ENCODE measurements at regions not wholly inside any gene's neighbourhood (a gene's known extent, or its start where the extent isn't known, plus 50 kb on each side); places are given as distances from the start of the nearest gene placed in this dataset.

- no peaks in the 10 kb centered on the region for H3K9me3 ChIP-seq (ENCODE audit: low read length)
- no peak overlapping the region for H3K4me2 ChIP-seq (ENCODE audit: low read length)
- no peak overlapping the region for H3K4me3 ChIP-seq (ENCODE audit: low read length)
- no peaks in the 10 kb centered on the region for H4K20me1 ChIP-seq (ENCODE audit: insufficient read depth)
- H3K79me2 ChIP-seq (replicated peaks; ENCODE audit: insufficient read depth, low read length), result no peaks in the 10 kb centered on the region
- no peaks in the 10 kb centered on the region for H3K36me3 ChIP-seq (ENCODE audit: insufficient read depth, low read length)
- no peak overlapping the region for H3K27ac ChIP-seq (ENCODE audit: low read length)
- no peaks in the 10 kb centered on the region for H3F3A ChIP-seq (ENCODE audit: insufficient read depth, low read length, poor library complexity, severe bottlenecking)
- TF ChIP-seq SMC3 (conservative IDR thresholded peaks at IDR 0.05; ENCODE audit: poor library complexity), result no peak
- TF ChIP-seq MXI1 (conservative IDR thresholded peaks at IDR 0.05; ENCODE audit: poor library complexity, severe bottlenecking), result no peak
- TF ChIP-seq RAD21 (conservative IDR thresholded peaks at IDR 0.05), result no peak
- TF ChIP-seq, protein P1, sequence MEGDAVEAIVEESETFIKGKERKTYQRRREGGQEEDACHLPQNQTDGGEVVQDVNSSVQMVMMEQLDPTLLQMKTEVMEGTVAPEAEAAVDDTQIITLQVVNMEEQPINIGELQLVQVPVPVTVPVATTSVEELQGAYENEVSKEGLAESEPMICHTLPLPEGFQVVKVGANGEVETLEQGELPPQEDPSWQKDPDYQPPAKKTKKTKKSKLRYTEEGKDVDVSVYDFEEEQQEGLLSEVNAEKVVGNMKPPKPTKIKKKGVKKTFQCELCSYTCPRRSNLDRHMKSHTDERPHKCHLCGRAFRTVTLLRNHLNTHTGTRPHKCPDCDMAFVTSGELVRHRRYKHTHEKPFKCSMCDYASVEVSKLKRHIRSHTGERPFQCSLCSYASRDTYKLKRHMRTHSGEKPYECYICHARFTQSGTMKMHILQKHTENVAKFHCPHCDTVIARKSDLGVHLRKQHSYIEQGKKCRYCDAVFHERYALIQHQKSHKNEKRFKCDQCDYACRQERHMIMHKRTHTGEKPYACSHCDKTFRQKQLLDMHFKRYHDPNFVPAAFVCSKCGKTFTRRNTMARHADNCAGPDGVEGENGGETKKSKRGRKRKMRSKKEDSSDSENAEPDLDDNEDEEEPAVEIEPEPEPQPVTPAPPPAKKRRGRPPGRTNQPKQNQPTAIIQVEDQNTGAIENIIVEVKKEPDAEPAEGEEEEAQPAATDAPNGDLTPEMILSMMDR (IDR thresholded peaks at IDR 0.05; ENCODE audit: poor library complexity, severe bottlenecking), result no peak
- no peak for TF ChIP-seq POLR2AphosphoS5 (IDR thresholded peaks at IDR 0.05)
- no peak for TF ChIP-seq EP300 (conservative IDR thresholded peaks at IDR 0.05; ENCODE audit: poor library complexity, severe bottlenecking)
- no peak for TF ChIP-seq TAF1 (IDR thresholded peaks at IDR 0.05; ENCODE audit: low read depth)
- TF ChIP-seq, protein P2, sequence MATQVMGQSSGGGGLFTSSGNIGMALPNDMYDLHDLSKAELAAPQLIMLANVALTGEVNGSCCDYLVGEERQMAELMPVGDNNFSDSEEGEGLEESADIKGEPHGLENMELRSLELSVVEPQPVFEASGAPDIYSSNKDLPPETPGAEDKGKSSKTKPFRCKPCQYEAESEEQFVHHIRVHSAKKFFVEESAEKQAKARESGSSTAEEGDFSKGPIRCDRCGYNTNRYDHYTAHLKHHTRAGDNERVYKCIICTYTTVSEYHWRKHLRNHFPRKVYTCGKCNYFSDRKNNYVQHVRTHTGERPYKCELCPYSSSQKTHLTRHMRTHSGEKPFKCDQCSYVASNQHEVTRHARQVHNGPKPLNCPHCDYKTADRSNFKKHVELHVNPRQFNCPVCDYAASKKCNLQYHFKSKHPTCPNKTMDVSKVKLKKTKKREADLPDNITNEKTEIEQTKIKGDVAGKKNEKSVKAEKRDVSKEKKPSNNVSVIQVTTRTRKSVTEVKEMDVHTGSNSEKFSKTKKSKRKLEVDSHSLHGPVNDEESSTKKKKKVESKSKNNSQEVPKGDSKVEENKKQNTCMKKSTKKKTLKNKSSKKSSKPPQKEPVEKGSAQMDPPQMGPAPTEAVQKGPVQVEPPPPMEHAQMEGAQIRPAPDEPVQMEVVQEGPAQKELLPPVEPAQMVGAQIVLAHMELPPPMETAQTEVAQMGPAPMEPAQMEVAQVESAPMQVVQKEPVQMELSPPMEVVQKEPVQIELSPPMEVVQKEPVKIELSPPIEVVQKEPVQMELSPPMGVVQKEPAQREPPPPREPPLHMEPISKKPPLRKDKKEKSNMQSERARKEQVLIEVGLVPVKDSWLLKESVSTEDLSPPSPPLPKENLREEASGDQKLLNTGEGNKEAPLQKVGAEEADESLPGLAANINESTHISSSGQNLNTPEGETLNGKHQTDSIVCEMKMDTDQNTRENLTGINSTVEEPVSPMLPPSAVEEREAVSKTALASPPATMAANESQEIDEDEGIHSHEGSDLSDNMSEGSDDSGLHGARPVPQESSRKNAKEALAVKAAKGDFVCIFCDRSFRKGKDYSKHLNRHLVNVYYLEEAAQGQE (IDR thresholded peaks at IDR 0.05; ENCODE audit: borderline replicate concordance), result no peak
- TF ChIP-seq EZH2 (IDR thresholded peaks at IDR 0.05; ENCODE audit: borderline replicate concordance, insufficient read depth, low read length, poor library complexity, severe bottlenecking), result no peak
- no peaks in the 10 kb centered on the region for H3K9me2 ChIP-seq (ENCODE audit: insufficient read depth, low read length)
- H2AFZ ChIP-seq (ENCODE audit: low read depth, low read length), result no peak overlapping the region
- no peaks in the 10 kb centered on the region for H3K27me3 ChIP-seq (ENCODE audit: insufficient read depth, low read depth, low read length)
- H3K9ac ChIP-seq (ENCODE audit: low read length), result no peak overlapping the region
These were observed 1121.4 kb upstream of the ALCAM start for GRCh38 chr3:104245261-104245660.

DNA sequence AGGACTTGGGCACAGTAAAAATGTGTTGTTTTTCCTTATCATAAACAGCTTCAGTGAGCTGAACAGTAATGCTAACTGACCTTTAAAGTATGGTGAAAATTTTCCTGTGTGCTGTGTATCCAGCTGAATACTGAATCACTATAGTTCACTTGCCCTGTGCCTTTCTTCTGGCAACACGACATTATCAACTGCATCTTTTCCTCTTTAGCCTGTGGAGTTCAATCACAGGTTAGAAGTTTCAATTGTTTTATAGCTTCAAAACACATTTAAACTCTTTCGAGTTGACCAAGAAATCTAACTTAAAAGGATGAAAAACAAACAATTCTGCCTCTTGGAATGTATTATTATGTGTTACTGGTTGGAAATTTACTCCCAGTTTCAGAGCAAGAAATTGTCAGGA is 1120.7 kb upstream of the ALCAM start:
- Histone ChIP-seq H3F3A (ENCODE audit: insufficient read depth, low read length, poor library complexity, severe bottlenecking) (no peaks in the 10 kb centered on the region), H3K36me3 (ENCODE audit: insufficient read depth, low read length) (no peaks in the 10 kb centered on the region), H4K20me1 (ENCODE audit: insufficient read depth) (no peaks in the 10 kb centered on the region), H3K79me2 (replicated peaks; ENCODE audit: insufficient read depth, low read length) (no peaks in the 10 kb centered on the region), H3K4me3 (ENCODE audit: low read length) (no peak overlapping the region), H3K9me3 (ENCODE audit: low read length) (no peaks in the 10 kb centered on the region), H3K27me3 (ENCODE audit: insufficient read depth, low read depth, low read length) (no peaks in the 10 kb centered on the region), H3K27ac (ENCODE audit: low read length) (no peak overlapping the region), H2AFZ (ENCODE audit: low read depth, low read length) (no peak overlapping the region), H3K9ac (ENCODE audit: low read length) (no peak overlapping the region), H3K4me2 (ENCODE audit: low read length) (no peak overlapping the region), H3K9me2 (ENCODE audit: insufficient read depth, low read length) (no peaks in the 10 kb centered on the region)
- TF ChIP-seq RAD21 (conservative IDR thresholded peaks at IDR 0.05) (no peak), EP300 (conservative IDR thresholded peaks at IDR 0.05; ENCODE audit: poor library complexity, severe bottlenecking) (no peak), EZH2 (IDR thresholded peaks at IDR 0.05; ENCODE audit: borderline replicate concordance, insufficient read depth, low read length, poor library complexity, severe bottlenecking) (no peak), POLR2AphosphoS5 (IDR thresholded peaks at IDR 0.05) (no peak), MXI1 (conservative IDR thresholded peaks at IDR 0.05; ENCODE audit: poor library complexity, severe bottlenecking) (no peak), TAF1 (IDR thresholded peaks at IDR 0.05; ENCODE audit: low read depth) (no peak), SMC3 (conservative IDR thresholded peaks at IDR 0.05; ENCODE audit: poor library complexity) (no peak)
- TF ChIP-seq, protein P1 (IDR thresholded peaks at IDR 0.05; ENCODE audit: poor library complexity, severe bottlenecking), result no peak
- TF ChIP-seq, protein P2 (IDR thresholded peaks at IDR 0.05; ENCODE audit: borderline replicate concordance), result no peak
